ENCODE measurements at regions not wholly inside any gene's neighbourhood (a gene's known extent, or its start where the extent isn't known, plus 50 kb on each side); places are given as distances from the start of the nearest gene placed in this dataset.

- TF ChIP-seq CTCF (conservative IDR thresholded peaks at IDR 0.05; ENCODE audit: low read depth, low read length), result no peak
- no peak for TF ChIP-seq EZH2phosphoT487 (IDR thresholded peaks at IDR 0.05; ENCODE audit: borderline replicate concordance, low read length)
- TF ChIP-seq EZH2 (IDR thresholded peaks at IDR 0.05; ENCODE audit: low read length, unreplicated experiment), result no peak
These were observed 87.6 kb downstream of the DRD1 start for GRCh38 chr5:175356428-175356827.
